HG03432 (cell line): ENCODE measurements at regions not wholly inside any gene's neighbourhood (a gene's known extent, or its start where the extent isn't known, plus 50 kb on each side); places are given as distances from the start of the nearest gene placed in this dataset.

ENCODE experiments used
- ATAC-seq: cut with Tn5 transposase; IDR thresholded peaks from one replicate; pipeline ENCODE4 v1.9.1; 2021; ENCODE audit warnings: mild to moderate bottlenecking, moderate library complexity; ENCODE audit not compliant: unreplicated experiment

DNA sequence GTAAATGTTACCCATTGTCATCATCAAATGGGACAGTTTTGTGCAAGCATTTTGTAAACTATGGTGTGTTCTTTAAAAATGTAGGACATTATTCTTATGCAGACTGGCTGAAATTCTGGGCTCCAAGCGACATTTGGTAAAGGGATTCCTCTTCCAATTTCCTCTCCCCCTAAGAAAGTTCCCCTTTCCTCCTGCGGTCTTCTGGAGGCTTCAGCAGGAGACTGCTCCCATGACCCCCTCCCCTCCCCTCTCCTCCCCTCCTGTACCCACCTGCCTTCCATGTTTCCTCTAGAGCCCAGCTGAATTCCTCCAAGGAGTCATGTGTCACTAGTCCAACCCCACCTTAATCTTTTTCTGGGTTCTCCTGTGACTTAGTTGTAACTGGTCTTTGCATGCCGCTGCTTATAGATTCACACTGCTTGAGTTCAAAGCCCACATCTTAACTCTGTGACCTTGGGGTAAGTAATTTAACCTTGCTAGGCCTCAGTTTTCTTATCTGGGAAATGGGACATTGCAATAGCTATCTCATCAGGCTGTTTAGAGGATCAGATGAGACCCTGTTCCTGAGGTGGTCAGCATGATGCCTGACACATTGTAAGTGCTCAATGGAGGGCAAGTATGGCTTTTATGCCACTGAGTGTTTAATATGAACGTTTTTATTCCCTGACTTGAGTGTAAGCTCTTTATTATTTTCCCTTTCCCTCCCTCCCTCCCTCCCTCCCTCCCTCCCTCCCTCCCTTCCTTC is 69.9 kb upstream of the WDR26 start:
- no peak for ATAC-seq

DNA sequence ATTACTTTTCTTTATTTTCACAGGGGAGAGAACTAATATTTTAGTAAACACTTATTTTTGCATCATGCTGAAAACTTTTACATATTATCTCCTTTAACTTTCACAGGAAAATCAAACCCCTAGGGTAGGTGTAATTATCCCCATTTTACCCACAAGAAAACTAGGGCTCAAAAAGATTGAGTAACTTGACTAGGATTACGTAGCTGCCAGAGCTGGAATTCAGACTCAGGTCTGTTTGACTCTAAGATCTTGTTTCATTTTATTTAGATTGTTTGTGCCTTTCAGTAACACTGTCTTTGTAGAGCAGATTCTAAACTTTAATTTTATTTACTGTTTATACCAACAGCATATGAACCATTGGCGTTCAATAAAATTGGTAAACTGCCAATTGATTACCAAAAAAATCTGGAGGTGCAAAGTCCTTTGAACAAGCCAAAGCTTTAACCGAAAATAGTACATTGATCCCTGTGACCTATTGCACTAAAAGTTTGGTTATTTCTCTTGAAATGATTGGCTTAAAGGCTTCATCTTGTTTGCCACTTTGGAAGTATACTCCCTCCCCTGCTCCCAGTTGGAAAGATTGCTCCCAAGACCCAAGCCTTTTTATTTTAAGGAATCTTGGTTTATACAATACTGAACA is 71.0 kb upstream of the WDR26 start:
- ATAC-seq: no peak

DNA sequence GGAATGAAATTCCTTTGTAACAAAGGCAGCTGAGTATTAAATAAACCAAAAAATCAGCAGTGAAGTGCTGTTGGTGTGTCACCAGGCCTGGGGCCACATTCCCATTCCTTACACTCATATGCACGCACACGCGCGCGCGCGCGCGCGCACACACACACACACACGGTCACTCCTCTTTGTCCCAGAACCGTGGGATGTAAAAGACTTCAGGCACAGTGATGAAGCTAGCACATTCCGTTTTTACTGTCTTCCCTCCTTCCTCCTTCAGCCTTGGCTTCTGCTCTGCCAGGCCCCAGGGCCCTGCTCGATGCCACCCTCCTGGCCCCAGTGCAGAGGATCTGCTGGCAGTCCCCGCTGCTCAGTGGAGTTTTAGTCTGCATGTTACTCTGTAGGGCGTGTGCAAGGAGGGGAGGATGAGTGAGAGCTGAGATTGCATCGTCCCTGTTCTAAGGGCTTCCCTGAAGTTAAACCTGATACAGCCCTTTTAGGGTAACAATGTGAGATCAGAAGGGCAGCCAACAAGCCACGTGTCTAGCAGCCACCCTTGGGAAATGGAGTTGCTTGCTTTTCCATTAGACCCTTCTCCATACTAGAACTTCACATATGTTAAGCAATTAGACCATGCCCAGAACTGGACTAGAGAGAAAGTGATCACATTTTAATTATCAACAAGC is 71.7 kb upstream of the WDR26 start:
- ATAC-seq: no peak

DNA sequence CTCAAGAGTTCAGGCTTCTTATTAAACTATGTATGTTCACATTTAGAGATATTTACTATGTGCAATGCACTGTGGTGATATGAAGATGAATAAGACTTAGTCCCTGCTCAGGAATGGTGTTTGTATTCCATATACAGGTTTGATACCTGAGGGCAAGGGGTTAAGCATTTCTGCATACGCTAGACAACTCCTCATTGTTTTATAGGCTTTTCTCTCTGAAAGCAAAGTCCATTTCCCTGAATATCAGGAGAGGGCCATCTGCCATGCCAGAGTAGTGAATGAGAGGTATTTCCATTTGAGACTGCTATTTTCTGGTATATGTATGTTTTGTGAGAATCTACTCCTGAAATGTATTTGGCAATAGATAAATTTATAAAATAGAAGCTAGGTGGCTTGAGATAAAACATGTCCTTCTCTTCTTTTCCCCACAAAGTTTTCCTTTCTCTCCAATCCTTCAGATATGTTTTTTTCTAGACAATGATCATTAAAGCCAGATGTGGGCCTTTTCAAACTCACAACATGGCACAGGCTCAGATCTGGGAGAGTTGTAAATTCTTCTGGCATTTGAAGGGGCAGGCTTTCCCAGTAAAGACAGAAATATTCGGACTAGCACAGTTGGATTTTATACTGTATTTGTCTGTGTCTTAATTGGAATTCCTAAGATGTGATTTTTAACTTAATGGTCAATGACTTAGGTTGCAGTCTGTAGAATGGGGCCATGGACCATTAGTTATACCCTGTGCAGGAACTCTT is 73.3 kb upstream of the WDR26 start:
- ATAC-seq: no peak

DNA sequence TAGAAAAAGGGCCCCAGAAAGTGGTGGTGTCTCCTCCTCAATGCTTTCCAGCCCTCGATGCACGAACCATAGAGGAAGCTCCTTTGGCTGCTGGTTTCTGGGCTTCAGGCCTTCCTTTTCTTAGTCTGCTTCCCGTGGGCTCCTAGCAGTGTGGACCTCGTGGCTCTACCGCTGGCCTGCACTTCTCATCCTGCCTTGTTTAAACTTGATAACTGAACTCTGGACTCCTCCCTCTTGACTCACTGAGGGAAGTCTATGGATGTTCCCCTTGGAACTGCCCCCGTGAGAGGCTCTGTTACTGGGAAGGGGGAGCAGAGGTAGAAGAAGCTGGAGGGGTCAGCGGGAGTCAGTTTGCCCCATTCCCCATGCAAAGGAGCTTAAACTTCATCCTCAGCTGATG is 75.3 kb upstream of the WDR26 start:
- no peak for ATAC-seq

DNA sequence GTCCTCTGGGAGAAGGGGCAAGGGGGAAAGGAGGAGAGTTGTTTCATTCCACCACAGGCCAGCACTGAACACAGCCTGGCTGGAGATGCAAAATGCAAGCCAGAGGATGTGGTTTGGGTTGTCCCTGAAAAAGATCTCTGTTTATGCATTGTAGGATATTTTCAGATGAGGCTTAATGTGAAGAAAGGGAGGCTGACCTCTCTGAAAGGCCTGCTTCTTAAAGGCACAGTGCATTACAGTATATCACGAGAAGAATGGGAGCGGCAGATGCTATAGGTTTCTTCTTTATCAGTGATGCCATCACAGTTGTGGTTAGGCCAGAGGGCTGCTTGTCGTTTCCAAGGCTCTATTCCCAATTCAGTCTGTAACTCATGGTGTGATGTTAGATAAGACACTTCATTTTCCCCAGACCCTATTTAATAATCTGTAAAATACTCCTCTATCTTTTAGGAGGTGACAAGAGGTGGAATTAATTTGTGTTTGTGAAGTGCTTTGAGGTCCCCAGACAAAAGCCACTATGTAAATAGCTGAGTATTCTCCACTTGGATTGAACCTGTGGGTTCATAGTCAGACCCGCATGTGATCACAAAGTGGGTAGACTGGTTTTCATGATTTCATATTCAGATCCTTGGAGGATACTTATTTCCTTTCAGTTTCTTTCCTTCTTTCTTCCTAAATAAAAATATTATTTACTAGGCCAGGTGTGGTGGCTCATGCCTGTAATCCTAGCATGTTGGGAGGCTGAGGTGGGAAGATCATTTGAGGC is 76.5 kb upstream of the WDR26 start:
- no peak for ATAC-seq

DNA sequence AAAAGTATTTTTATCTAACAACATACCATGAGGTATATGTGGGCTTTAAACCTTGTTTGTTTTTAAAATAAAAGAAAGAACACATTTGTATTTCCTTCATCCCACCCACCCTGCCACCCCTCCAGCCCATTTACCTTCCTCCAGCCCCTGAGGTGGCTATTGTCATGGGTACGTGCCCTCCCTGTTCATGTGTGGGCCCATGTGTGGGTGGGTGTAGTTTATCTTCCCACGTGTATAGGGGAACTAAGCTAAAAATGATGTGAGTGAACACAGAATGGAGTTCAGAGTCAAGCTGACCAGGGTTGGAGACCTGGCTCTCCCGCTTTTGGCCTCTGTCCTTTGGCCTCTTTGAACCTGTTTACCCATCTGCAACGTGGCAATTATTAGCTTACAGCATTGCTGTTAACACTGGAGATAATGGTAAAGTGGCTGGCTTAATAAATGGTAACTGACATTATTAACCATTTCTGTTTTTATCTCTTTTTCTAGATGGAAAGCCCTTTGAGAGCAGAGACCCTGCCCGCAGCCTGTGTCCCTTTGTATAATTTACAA is 78.1 kb upstream of the WDR26 start:
- ATAC-seq: no peak

DNA sequence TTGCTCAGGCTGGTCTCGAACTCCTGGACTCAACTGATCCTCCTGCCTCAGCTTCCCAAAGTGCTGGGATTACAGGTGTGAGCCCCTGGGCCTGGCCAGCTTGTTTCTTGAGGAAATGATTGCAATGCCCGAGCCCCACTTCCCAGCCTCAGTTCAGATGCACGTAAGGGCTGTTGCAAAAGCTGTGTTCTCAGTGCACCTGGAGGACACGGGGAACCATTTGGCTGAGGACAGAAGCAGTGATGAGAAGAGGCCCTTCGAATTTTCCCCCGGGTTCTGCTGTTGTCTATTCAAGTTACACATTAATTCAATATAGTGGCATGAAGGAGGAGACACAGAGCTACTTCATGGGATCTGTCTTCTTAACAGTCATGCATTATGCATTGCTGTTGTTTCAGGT is 78.8 kb upstream of the WDR26 start:
- no peak for ATAC-seq

DNA sequence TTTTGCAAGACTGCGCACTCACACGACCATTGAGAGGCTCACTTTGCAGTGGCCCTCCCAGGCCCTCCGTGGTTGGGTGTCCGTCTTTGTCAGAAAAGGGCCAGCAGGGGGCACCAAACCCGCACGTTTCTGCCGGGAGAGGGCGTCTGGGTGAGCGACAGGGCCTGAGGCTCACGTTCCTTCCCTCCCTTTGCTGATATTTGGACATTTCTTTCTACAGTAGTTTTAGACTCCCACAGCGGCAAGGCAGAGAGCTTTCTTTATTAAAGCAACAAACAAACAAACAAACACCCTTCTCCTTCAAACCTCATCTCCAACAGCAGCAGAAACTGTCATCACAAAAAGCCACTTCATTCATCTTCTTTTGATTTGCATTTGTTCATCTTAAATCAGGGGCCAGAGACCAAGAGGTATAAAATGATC is 79.2 kb upstream of the WDR26 start:
- peak; percentile 96 for ATAC-seq

DNA sequence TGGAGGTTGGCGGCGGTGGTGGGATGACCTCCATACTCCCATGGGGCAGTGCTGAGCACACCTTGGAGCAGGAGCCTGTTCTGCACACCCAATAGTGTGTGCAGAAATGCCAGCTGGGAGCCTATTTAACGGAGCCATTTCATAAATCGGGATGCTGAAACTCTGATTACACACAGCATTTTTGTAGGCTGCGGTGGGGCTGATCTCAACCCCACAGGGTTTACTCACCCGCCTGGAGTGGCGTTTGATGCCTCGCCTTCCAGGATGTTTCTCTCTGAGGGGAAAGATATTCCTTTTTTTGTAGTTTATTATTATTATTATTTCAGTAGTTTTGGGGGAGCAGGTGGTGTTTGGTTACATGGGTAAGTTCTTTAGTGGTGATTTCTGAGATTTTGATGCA is 82.6 kb upstream of the WDR26 start:
- ATAC-seq: no peak

DNA sequence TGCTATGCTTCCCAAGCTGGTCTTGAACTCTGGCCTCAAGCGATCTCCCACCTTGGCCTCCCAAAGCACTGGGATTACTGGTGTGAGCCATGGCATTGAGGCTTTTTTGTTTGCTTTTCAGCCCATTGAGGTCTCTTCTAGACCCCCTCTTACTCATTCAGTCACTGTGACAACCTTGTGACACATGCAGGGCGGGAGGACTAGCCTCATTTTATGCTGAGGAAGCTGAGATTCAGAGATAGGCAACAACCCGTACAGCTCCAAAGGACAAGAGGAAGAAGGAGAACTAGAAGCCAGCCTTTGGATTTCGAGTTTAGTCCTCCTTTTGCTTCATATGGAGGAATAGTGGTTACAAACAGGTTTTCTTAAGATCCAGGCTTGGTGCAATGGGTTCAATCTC is 83.9 kb upstream of the WDR26 start:
- ATAC-seq: no peak

DNA sequence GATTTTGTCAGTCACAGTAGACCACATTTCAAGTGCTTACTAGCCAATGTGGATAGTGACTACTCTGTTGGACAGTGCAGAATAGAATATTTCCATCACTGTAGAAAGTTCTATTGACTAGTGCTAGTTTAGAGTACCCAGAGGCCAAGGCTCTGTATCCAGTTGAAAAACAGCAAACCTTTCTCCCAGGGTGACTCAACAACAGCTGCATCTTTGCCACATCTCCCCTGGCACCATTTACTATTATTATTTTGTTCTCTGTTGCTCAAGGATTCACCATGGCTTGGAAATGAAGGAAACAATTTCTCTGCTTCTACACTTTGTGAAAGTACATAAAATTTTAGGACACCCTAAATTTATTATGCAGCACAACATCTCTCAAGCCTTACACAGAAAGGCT is 85.3 kb upstream of the WDR26 start:
- ATAC-seq: no peak

DNA sequence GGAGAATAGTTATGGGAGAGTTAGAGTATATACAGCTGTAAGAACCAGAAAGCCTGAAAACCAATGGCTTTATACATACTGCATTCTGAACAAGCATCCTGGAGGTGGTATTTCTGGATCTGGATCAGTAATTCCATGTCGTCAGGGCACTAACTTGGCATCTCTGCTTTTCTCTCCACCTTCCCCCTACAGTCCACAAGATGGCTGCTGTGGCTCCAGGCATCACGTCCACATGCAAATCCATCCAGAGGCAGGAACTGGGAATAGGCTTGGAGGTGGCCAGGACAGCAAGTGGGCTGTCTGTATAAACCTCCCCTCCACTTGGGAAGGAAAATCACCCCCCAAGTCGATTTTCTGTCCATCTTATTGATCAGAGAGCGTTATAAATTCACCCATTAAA is 86.2 kb upstream of the WDR26 start:
- no peak for ATAC-seq

DNA sequence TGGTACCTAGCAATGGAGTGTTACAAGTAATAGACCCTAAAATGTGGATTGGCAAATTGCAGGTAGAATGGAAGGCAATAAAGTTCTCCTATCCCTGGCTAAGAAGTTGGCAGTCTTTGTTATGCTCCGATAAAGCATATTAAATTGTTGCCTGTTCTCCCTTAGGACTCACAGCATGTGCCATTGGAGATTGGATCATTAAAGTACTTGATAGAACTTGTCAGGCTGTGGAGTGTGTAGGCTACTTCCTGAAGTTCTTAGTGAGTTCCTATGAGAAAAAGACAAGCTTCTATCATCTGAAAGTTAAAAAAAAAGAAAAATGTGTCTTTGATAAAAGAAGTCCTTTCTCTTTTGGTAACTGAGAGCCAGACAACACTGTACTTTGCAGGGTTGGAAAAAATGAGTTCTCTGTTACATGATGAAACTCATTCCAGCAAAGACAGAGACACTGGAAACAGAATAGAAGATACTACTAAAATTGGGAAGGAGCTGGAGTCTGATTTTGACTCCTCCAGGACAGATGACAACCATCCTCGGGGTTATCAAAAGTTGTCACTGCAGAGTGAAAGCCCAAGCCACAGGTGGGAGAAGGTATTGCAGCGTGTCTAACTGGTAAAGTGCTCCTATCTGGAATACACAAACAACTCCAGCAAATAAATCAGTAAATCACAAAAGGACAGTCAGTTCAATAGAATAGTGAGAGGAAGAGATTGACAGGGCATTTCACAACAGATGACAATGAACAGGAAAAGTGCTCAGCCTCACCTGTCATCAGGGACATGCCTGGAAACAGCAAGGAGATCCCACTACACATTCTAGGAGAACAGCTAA is 87.5 kb upstream of the WDR26 start:
- no peak for ATAC-seq

DNA sequence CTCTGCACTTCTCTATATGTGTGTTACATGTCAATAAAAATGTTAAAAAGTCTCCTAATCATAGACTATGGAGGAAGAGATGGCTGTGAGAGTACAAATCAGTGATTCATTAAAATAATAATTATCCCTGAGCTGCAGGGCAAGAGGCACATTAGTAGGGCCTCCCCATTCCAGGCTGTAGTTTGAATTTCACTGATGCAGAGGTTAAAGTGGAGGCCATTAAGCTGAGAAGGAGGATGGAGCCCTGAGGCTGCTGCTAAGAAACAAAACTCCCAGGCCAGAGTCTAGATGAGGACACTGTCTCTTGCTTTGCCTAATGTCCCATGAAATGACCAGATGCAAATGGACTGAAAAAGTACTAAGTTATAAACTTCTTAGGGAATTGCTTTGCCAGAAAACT is 89.1 kb upstream of the WDR26 start:
- ATAC-seq: no peak

DNA sequence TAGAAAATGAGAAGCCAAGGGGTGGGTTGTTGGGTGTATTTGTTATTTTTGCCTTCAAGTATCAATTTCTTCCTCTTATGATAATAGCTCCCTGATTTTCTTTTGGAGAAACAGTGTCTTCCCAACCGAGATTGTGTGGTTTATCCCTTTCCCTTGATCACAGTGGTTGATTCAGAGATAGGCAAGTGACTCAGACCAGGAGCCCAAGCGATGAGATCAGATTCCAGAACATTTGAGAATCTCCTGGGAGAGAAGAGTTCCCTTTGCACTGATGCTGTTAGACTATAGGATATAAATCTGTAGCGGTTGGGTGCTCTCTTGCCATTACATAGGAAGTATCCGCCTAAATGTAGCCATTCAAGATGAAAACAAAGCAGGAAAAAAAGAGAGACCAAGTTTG is 90.1 kb upstream of the WDR26 start:
- ATAC-seq: no peak

DNA sequence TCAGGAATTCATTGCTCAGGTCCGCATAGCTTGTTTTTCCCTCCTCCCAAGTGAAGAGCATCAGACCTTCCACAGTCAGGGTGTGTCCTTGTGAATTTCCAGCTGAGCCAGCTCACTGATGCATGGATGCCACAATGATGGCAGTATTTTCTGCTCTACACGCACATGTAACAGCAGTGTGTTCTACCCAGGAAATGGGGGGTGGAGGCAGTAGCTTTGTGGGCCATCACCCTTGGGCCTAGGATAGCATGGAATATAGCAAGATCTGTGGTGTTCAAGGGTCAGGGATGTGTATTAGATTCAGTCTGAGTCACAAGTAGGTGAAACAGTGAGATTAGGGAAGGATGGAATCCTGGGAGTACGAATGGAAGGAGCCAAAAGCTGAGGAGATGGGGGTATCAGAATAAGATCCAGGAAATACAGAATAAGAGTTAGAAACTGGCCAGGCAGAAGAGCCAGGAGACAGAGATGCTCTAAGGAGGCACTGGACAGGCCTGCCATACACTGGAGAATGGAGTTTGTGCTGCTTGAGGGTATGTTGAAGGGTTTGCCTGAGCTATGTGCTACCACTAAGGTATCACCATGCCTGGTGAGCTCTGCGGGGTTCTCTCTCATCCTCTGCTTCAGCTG is 90.6 kb upstream of the CNIH3 start:
- no peak for ATAC-seq

DNA sequence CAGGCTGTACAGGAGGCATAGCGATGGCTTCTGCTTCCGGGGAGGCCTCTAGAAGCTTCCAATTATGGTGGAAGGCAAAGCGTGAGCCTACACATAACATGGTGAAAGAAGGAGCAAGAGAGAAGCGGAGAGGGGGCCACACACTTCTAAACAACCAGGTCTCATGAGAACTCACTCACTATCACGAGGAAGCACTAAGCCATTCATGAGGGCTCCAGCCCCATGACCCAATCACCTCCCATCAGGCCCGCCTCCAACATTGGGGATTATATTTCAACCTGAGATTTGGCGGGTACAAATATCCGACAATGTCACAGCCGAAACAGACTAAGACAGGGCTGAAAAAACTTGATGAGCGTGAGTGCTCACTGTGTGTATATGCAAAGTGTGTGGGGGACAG is 89.3 kb upstream of the CNIH3 start:
- ATAC-seq: no peak

DNA sequence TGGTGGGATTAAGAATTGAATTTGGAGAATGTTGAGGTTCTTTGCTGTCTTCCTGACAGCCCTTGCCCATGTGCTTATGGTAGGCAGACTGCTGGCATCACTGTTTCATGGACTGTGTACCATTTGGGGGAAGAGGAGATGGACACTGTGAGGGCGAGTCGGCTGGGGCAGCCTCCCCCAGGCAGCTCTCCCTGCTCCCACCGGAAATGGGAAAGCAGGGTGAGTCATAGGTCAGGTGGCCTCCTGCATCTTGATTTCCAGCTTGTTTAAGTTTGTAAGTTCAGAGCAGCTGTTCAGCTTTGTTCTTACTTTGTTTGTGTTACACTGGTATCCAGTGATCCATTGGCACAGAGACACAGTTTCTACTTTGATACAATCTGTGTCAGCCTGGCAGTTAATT is 87.2 kb upstream of the CNIH3 start:
- ATAC-seq: no peak
